ENCODE measurements at regions not wholly inside any gene's neighbourhood (a gene's known extent, or its start where the extent isn't known, plus 50 kb on each side); places are given as distances from the start of the nearest gene placed in this dataset.

DNA sequence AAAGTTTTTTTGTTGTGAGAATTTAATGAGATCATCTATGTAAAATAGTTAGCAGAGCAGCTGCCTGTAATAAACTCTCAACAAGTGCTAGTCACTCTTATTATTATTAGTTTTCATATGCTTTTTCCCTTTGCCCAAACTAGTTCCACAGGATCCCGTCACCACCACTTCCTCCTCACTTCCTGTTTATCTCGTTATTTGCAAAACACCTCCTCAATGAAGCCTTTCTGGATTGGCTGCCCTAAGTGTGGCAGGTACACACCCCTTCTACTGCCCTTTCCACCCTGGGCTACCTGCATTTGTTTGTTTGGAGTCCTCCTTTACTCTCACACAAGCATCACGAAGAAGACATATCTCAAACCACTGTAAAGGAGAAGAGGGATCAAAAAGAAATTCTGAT is 54.4 kb upstream of the KLF3 start:
- TF ChIP-seq CTCF (IDR thresholded peaks at IDR 0.05) (no peak), EP300 (IDR thresholded peaks at IDR 0.05) (no peak)

Measured in gastroesophageal sphincter (tissue), 3 donors.